ENCODE measurements at regions not wholly inside any gene's neighbourhood (a gene's known extent, or its start where the extent isn't known, plus 50 kb on each side); places are given as distances from the start of the nearest gene placed in this dataset.
"Not testable (repeated sequence)": the region's sequence is repeated elsewhere in the genome, so short reads cannot be mapped to it uniquely, and the experiment has no call there.

DNA sequence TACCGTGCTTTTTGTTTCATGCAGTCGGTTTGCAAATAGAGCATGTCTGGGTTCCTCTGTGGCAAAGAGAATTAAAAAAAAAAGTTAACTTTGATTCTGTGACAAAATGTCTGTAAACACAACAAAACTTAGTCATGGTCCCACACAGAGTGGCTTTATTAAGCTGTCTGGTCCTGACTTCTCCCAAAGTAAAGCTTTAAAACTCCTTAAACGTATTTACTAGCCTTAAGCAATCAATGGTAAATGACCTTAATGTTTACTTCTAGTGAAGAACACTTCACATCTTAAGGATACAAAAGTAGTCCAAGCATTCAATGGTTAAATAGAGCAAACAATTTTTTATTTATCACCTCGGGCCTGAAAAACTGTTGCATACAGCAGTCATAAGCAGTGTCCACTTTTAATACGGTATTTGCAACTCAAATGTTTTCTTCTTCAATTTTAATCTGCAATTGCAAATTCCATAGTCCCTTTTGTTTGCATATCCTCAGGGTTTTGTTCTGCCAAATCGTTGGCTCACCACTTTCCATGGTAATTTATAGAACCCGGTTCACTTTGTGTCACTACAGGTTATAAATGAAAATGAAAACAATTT, 453.0 kb upstream of the MIS18BP1 start:
- peak in 1 of 3 experiments; percentile 45 for DNase-seq

DNA sequence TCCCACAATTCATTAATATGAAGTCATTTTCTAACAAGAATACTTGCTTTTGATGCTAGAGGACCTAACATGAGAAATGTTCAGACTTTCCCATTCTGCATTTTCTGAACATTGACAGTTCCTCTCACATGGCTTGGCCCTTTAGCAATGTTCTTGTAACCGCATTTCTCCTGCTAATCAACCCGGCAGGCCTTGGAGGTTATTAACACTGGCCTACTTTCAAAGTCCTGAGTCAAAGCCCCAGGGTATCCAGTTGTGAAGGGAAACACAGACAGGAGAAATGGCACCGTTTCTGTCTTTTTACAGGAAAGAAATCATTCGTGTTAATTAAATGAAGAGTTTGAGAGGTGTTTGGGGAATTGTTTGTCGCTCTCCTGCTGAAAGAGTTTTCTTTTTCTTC, 446.5 kb upstream of the MIS18BP1 start:
- no peak for DNase-seq

DNA sequence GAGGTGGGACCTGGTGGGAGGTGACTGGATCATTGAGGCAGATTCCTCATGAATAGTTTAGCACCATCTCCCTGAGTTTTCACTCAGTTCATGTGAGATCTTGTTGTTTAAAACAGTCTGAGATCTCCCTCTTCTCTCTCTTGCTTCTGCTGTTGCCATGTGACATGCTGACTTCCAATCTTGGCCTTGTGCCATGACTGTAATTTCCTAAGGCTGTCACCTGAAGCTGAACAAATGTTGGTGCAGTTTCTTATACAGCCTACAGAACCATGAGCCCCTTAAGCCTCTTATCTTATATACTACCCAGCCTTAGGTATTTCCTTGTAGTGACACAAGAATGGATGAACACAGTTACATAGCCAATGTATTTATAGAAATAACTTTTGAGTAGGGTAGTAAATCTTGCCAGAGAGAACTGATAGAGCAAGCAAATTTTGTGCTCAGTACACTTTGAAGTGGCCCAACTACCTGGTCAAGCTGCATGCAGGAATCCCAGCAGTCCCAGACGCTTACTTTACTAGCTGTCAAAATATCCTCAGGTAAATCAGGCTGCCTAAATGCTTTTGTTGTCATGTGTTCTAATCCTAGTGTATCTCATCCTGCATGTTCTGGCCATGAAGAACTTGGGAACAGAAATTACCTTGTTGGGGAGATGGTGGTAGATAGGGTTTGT, 445.6 kb upstream of the MIS18BP1 start:
- peak in 2 of 3 experiments; percentile 39 to 67 for DNase-seq

DNA sequence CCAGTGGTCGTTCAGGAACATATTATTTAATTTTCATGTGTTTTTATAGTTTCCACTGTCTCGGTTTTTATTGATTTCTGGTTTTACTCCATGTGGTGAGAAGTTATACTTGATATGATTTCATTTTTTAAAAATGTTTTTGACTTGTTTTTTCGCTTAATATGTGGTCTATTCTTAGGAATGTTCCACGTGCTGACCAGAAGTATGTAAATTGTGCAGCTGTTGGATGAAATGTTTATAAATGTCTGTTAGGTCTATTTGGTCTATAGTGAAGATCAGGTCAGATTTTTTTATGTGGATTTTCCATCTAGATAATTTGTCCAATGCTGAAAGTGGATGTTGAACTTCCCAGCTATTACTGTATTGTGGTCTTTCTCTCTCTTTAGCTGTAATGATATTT, 433.8 kb upstream of the MIS18BP1 start:
- DNase-seq: no peak

DNA sequence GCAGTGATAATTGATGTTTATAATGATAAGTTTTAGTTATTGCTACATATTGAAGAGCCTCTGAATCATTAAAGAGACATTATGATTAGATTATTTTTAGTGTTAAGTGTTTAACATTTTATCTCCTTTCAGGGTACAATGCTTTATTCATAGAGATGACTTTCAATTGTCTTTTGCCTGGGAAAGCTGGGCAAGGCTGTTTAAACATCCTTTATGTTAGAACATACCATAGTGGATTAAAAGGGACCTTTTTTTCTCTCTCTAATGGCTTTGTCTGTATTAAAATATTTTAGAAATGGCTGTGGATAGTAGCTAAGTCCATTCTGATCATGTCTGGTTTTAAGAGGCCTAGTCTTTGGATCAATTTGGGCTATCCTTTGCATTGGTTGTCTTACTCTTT, 427.5 kb upstream of the MIS18BP1 start:
- no peak for DNase-seq

DNA sequence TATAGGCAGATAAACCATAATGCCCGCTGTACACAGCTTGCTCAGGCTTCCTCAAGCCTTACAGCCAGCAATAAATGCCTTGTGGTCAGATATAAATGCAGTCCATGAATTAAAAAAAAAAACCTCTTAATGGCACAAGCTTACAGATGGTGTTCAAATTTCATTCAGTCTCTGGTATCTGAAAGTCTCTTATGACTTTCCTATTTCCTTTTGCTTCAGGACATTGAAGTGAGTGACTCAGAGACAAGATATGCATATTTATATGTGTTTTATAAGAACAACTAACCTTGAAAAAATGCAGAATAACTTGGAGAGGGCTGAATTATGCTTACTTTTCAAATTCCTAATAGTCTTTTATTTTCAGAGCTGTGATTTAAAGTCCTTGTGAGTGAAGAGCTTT, 426.9 kb upstream of the MIS18BP1 start:
- DNase-seq: peak in 1 of 3 experiments; percentile 10

DNA sequence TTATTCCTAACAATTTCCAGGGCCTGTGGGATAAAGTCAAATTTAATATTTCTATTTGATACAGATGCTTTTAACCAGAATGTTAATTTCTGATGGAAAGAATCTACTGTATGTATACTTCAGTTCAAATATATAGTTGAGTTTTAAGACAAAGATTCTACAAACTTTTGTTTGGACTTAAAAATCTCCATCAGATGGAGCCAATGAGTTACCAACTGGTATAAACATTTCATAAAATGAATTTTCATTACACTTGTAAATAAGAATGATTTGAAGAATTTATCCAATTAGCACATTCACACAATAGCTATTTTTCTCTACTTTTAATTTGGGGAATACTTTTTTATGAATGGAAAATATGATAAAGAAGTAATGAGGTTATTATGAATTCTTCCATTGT, 425.2 kb upstream of the MIS18BP1 start:
- DNase-seq: no peak

DNA sequence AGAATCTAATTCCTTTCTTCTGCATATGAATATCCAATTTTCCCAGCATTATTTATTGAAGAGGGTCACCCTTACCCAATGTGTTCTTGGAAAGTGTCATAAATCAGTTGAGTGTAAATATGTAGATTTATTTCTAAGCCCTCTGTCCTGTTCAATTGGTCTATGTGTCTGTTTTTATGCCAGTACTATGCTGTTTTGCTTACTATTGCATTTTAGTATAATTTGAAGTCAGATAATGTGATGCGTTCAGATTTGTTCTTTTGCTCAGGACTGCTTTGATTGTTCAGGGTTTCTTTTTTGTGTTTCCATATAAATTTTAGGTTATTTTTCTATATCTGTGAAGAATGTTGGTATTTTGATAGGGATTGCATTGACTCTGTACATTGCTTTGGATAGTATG, 420.4 kb upstream of the MIS18BP1 start:
- no peak for DNase-seq

DNA sequence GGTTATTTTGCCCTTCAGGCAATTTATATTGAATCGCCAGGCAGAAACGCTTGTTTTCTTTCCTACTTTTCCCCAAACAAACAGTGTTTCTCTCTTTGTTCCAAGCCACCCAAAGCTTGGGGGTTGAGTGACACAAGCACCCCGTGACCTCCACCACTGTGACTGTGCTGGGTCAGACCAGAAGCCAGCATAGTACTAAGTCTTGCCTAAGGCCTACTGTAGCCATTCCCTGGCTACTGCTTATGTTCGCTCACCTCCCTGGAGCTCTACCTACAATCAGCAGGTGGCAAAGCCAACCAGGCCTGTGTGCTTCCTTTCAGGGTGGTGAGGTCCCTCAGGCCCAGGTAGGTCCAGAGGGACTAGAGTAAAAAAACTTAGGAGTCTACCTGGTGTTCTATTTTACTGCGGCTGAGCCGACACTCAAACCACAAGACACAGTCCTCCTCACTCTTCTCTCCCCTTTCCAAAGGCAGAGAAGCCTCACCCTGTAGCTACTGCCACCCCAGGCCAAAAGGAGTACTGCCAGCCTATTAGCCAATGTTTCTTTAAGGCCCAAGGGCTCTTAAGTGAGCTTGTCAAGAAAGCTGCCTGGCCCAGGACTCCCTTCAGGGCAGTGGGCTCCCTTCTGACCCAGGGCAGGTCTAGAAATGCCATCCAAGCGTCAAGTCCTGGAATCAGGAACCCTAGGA, 411.8 kb upstream of the MIS18BP1 start:
- DNase-seq: peak in 1 of 3 experiments; percentile 1

DNA sequence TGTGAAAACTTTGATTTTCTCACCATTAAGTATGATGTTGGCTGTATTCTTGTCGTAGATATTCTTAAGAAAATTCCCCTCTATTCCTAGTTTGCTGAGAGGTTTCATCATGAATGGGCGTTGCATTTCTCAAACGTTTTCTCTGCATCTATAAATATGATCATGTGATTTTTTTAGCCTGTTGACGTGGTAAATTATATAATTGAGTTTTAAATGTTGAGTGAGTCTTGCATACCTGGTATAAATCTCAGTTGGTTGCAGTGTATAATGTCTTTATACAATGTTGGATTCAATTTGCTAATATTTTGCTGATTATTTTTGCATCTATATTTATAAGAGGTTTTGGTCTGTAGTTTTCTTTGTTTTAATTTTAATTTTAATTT, 405.9 kb upstream of the MIS18BP1 start:
- DNase-seq: no peak

DNA sequence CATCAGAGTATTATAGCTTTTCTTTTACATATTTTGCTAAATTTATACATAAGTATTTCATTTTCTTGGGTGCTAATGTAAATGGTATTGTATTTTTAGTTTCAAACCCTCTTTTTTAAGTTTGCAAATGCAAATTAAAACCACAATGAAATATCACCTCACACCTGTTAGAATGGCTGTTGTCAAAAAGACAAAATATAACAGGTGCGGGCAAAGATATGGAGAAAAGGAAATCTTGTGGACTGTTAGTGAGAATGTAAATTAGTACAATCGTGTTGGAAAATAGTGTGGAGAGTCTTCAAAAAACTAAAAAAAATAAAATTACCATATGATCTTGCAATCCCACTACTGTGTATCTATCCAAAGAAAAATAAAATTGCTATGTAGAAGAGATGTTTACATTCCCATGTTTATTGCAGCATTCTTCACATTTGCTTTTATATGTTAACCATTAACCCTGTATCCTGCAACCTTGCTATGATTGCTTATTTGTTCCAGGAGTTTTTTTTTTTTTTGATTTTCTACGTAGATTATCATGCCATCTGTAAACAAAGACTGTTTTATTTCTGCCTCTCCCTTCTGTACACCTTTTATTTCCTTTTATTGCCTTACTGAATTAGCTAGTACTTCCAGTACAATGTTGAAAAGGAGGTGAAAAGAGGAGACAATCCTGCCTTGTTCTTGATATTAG, 405.4 kb upstream of the MIS18BP1 start:
- DNase-seq: no peak

DNA sequence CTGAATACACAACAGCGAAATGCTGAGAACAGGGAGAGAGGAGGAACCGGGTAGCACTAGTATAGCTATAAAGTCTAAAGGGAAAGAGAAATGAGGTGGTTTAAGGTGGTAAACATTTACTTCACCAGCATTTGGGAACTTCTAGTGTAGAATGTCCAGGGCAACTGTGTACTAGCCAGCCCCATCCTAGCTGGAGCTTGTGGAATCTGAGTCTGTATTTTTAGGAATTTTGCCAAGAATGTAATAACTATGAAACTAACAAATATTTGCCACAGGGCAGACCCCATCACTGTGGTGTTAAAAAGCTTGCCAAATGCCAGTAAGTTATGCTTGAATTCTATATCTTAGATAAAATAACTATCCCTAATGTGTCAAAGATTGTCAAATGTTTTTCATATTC, 398.9 kb upstream of the MIS18BP1 start:
- DNase-seq: no peak

DNA sequence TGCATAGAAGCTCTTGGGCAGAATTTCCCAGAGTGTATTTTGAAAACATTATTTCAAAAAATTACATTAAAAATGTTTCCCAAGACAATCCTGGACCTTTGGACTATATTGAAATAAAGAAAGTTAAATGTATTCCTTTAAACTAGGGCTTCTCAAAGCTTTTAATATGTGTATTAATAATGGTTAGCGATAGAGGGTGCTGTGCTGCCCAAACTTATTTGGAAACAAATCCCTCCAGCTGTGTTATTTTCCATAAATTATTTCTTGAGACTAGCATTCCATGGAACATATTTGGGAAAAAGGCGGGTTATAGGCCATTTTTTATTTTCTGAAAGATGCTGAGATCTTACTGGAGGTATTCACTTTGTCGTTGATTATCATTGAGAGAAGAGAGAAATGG, 397.8 kb upstream of the MIS18BP1 start:
- no peak for DNase-seq

DNA sequence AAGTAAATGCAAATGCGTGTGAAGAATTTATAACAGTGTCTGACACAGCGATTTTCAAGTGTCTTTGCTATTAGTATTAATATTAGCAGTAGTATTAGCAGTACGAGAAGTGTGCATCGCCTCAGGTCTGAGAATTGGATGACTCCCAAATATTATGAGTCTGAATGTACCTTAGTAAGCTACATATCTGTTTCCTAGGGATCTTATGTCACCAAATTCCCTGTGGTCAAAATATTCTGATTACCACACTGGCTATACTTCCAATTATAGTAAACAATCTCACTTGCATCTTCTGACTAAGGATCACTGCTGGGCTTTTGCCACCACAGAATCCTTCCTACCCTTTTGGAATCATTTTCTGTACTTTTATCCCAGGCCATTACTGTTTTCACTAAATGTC, 396.0 kb upstream of the MIS18BP1 start:
- no peak for DNase-seq

DNA sequence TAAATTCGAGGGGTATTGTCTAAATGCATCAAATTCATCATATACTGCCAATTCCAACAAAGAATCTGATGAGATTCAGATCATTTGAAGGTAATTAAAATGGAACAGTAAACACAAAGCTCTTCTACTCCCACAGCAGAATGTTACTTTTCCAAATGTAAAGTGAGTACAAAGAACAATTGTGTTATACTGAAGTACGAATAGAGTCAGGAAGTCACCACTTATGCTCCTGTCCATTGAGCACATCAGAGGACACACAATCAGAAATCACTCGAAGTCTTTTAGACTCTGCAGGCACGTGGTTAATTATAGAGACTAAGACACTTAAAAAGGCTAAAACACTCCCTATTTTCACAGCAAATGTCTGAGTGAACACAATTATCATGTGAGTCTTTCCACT, 388.5 kb upstream of the MIS18BP1 start:
- DNase-seq: peak; percentile 1 to 49 (median 31)

DNA sequence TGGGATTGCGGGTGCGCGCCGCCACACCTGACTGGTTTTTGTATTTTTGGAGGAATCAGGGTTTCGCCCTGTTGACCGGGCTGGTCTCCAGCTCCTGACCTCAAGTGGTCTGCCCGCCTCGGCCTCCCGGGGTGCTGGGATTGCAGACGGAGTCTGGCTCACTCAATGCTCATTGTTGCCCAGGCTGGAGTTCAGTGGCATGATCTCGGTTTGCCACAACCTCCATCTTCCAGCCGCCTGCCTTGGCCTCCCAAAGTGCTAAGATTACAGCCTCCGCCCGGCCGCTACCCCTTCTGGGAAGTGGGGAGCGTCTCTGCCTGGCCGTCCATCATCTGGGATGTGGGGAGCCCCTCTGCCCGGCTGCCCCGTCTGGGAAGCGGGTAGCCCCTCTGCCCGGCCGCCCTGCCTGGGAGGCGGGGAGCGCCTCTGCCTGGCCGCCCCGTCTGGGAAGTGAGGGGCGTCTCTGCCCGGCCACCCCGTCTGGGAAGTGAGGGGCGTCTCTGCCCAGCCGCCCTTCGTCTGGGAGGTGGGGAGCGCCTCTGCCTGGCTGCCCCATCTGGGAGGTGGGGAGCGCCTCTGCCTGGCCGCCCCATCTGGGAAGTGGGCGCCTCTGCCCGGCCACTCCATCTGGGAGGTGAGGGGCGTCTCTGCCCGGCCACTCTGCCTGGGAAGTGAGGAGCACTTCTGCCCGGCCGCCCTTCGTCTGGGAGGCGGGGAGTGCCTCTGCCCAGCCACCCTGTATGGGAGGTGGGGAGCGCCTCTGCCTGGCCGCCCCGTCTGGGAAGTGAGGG, 381.8 kb upstream of the MIS18BP1 start:
- not testable (repeated sequence) for DNase-seq

DNA sequence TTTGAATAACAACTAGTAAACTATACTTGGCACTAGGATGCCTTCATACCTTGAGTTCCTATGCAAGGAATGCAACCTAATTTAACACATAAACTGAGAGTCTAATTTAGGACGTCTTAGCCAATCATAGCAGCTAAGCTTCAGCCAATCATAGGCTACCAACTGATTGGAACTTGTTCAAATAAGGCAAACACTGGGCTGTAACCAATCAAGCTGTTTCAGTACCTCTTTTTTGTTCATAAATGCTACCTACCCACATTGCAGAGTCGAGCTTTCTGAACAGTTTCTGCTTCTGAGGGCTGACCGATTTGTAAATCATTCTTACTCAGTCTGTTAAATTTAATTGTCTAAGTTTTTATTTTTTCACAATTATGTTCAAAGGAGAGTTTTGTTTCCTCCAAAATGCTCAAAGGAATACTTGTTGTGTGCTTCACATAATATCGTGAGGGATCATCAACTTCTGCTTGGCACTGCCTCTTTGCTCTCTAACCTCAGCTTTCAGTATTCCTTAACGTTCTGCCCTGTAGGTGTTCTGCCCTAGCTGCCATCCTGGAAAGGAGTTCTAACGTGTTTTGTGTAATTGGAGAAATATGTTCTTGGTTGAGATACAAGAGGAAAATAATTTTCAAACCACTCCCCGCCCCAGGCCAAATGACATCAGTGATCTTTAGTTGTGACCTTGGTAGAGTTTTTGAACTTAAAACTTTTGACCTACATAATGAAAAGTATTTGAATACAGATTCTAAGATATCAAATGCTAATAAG, 380.4 kb upstream of the MIS18BP1 start:
- DNase-seq: no peak

DNA sequence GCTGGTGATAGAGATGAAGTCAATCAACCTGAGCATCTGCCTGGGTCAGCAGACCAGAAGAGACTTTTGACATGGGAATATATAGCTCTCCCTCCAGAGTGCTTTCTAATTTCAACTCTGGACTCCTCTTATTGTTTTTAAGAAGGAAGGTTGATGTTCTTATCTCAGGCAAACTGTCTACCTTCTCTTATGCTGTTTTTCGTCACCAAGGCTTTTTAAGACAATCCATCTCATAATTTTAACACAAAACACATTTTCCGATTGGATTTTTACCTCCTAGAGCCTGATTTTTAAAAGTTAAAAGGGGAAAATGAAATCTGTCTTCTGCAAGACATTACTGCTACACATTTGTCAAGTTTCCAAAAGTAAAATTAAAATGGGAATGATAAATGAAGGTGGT, 368.7 kb upstream of the MIS18BP1 start:
- no peak for DNase-seq

DNA sequence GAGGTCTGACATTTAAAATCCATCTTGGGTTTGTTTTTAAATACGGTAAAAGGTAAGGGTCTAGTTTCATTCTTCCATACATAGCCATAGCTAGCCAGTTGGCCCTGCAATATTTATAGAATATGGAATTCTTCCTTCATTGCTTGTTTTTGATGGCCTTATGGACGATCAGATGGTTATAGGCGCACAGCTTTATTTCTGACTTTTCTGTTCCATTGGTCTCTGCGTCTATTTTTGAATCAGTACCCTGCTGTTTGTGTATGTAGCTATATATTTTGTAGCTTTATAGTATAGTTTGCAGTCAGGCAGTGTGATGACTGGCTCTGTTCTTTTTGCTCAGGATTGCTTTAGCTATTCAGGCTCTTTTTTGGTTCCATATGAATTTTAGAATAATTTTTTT, 366.8 kb upstream of the MIS18BP1 start:
- DNase-seq: no peak

DNA sequence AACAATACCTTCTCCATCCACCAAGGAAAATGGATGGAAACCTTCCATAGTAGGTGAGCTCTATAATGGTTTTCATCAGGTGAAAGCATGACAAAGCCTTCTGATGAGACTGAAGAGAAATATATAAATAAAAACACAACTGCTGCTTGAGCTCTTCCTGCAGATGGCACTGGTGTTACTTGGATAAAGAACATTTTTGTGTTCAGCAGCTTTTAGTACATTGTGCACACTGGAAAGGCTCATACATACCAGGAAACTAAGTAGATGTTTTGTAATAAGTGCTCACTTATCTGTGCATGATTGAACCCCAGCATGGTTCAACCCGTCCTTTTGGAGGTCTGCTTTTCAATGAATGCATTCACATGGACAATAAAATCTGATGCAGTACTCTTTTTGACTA, 357.3 kb upstream of the MIS18BP1 start:
- DNase-seq: peak in 1 of 3 experiments; percentile 61

DNA sequence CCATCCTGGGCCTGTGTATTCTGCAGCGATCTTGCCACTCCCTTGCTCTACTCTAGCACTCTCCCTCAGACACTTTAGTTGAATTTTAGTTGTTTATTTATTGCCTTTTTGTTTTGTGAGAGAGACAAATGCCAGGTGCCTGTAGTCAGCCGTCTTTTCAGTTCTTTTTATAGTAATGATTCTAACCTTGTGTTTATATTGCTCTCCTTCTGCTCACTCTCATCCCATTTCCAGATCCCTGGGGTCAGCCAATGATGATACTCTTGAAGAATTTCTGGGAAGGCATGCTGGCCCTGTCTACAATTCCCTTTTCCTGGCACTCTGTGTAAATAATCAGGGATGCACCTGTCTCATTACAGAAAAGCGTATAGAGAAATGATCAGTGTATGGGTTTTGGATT, 334.1 kb upstream of the MIS18BP1 start:
- peak in 1 of 3 experiments; percentile 59 for DNase-seq

DNA sequence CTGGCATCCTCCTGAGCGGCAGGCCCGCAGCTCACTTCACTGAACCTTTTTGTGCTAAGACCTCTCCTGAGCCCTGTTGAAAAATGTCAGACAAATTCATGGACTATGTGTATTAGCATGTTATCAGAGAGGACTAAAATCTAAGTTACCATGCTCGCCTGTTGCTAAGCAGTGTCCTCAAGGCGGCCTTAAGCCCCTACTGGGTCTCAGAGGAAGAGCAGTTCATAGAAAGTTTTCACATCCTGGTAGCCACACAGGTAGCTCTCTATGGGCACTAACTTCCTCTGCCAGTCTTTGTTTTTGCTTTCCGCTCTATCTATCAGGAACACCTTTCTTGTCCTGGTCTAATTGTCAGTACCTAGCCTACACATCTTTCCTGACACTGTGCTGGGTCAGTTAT, 306.6 kb upstream of the MIS18BP1 start:
- DNase-seq: no peak
